HG02798 (cell line): ENCODE measurements at regions not wholly inside any gene's neighbourhood (a gene's known extent, or its start where the extent isn't known, plus 50 kb on each side); places are given as distances from the start of the nearest gene placed in this dataset.

Experiments used
- ATAC-seq: cut with Tn5 transposase; IDR thresholded peaks from one replicate; pipeline ENCODE4 v1.9.1; 2021; ENCODE audit warnings: mild to moderate bottlenecking; ENCODE audit not compliant: unreplicated experiment, poor library complexity

GRCh38 chr2:13135856-13136255, 419.1 kb downstream of the TRIB2 start:
- ATAC-seq = no peak

DNA sequence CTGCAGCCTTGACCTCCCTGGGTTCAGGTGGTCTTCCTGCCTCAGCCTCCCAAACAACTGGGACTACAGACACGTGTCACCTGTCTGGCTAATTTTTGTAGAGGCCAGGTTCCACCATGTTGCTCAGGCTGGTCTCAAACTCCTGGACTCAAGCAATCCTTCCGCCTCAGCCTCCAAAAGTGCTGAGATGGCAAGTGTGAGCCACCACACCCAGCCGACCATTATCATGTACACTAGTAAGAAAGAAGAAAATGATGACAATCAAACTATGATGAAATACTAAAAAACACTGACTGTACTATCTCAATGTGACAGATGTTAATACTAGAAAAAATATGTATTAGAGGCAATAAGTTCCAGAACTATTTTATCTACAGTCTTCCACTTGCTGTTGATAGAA, 420.9 kb downstream of the TRIB2 start:
- no peak for ATAC-seq

- ATAC-seq = no peak
Measured at GRCh38 chr2:13141315-13141714, 424.6 kb downstream of the TRIB2 start.

GRCh38 chr2:13143451-13143850, 426.7 kb downstream of the TRIB2 start:
- no peak for ATAC-seq

- no peak for ATAC-seq
Measured at GRCh38 chr2:13156916-13157315, 440.2 kb downstream of the TRIB2 start.

DNA sequence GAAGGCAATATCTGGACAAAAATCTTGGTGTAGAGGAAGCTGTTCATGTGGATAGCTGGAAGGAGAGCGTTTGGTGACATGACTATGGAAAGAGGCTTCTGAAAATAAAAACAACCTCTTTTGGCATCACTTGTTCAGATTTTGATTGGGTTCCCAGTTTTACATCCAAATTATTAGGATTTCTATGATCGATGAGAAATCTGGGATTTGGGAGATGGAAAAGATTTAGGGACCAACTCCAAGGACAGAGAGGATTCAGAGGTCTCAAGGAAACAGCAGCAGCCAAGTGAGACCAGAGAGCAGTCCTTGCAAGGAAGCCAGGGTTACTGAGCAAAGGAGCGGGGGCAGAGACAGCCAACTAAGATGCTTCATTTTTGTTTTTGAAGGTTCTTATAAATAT, 441.7 kb downstream of the TRIB2 start:
- no peak for ATAC-seq

GRCh38 chr2:13180729-13181128, 464.0 kb downstream of the TRIB2 start:
- no peak for ATAC-seq

DNA sequence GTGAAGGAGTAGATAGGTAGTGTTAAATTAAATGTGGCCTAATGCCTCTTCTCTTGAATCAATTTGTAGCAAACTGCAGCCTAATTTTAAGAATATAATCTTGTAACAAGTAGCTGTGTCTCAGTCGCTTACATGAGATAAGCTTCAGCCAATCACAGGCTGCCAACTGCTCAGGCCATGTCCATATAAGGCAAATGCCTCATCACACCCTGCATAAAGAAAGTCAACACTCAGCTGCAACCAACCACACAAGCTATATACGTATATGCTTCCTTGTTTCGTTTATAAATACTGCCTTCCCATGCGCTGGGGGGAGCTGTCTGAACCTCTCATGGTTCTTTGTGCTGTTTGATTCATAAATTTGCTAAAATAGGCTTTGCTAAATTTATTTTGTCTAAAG, 476.3 kb downstream of the TRIB2 start:
- peak; percentile 87 for ATAC-seq

DNA sequence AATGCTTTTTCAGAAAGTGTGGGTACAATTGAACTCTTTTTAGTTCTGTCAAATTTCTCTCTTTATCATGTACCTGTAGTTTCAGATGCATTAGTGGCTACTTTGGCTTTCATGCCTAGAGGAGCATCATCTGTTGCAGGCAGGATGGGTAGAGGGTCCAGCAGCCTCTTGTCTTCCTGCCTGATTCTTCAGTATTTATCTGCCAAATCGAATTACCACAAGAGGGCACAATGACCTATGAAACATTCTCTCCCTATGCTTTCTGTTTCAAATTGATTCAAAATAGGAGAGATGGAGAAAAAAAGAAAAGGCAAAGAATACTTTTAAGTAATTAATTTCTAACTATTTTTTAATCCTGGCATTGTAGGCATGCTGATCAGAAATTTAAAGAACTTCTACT, 477.2 kb downstream of the TRIB2 start:
- ATAC-seq = peak; percentile 75

DNA sequence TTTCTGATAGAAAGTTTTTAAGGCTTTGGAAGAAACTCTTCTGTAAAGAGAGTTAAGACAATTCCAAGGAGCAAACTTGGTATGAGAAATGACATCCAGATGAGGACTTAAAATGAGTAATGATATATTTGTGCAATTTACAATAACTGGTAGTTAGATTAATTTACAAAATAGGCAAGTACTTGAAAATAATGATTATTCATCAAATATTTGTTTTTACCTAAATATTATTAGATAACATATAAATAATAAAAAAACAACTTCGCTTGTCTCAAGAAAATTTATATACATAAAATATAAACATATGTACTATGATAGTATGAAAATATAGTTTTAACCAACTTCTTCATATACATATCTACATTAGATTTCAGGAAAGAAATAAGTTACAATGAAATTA, 478.5 kb downstream of the TRIB2 start:
- ATAC-seq = no peak

GRCh38 chr2:13197248-13197647, 480.5 kb downstream of the TRIB2 start:
- ATAC-seq = no peak

- no peak for ATAC-seq
Measured at GRCh38 chr2:13201924-13202323, 485.2 kb downstream of the TRIB2 start.

GRCh38 chr2:13212115-13212514, 495.4 kb downstream of the TRIB2 start:
- ATAC-seq = no peak

DNA sequence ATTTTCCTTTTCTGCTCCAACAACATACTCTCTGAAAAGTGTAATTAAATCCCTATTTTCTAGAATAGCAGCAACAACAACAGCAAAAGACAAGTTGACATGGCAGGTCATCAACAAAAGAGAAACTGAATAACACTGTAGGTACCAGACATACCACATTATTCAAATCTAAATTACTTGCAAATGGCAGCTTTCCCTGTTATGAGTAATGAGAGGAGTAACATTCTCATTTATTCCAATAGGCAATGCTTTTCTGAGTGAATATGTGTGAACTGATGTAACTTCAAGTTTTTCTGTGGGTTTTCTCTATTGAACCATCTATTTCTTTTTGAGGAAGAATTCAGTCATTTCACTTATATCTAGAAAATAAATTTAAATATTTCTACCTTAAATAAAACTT, 501.5 kb downstream of the TRIB2 start:
- no peak for ATAC-seq

DNA sequence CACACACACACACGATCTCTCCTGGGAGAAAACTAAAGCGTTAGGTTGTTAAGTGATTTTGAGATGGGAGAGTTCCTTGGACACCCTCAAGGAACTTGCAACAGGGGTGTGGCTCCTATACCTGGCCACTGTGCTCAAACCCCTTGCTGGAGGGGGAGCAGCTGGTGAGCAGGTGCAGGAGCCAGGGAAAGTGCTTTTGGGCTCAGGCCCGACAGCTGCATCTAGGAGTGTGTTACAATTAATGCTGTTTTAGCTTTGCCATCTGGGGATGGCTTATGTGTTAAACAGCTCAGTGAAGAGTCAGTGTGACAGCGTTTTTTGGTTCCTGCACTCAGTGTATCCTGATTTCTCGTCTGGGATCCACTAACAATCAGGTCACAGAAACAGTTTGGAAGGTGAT, 510.8 kb downstream of the TRIB2 start:
- no peak for ATAC-seq

- ATAC-seq = no peak
Measured at GRCh38 chr2:13230221-13230620, 513.5 kb downstream of the TRIB2 start.

DNA sequence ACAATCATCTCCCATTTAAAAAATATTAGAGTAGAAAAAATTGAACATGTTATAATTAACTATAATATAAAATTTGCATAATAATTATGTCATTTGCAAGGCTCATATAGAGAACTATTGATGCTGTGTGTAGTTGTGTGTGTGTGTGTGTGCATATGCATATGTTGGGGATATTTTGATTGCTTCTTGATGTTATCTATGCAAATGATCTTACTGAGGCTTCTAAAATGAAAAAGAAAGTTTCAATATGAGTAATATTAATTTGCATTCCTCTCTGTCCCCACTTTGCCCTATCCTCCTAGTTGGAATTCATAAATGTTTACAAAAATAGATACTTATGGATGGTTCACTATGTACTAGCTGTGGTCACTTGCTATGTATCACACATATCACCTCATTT, 523.3 kb downstream of the TRIB2 start:
- ATAC-seq = no peak

DNA sequence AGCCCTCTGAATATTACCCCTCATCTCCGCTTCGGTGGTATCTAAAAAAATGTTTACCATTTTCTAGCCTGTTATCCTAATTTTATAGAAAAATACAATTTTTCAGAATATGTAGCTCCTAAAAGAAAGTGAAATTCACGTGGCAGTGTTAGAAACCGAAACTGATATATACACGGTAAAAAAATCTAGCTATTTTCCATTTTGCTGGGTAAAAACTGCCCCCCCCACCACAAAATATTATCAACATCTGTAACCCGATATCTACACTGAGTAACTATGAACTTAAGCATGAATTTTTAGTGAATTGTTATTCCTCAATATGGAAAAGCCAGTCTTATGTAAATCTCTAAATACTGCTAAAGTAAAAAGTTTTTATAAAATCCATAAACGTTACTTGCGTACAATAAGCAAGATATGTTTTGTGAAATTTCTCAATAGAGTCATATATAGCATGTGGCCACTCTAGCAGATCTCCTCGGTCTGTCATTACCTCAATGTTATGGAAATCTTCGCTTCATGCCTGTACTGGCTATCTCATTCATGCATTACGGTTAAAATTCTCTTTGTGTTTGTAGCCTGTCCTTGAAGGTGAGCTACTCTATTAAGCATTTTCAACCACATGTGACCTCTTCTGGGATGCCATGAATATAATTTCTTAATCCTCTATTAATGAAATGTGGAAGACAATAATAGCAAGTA, 524.2 kb downstream of the TRIB2 start:
- ATAC-seq = peak; percentile 57

DNA sequence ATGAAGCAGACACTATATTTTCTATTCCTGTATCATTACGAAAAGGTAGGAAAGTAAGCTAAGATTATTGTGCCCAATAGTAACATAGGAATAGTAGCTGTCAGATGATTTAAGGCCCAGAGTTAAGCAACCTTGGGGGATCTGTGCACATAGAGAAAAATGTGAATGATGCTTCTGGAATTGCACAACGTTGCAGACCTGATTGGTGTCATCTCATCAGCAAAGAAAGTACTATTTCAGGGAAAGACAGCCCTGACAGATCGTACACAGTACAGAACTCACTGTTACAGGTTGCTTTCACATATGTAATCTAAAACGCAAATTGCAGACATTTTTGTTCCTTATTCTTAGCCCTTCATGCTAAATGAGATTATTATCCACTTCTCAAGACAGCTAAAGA, 535.9 kb downstream of the TRIB2 start:
- no peak for ATAC-seq

- ATAC-seq = no peak
Measured at GRCh38 chr2:13255485-13255884, 538.7 kb downstream of the TRIB2 start.

DNA sequence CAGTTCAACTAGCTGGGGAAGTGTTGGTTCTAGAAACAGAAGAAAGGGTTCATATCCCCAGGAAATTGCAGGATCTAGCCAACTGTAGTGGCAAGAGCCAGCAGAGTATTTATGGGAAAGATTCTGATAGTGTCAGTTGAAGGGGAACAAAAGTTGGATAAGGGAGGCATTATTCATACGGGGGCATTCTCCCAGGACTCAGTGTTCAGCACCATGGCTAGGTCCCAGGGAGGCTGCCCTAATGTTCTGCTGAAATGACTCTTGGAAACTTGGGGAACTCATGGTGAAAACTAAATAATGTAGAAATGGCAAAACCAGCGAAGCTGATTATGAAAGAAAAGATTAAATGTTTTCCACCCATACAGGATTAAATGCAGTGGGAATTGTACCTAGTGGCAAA, 543.7 kb downstream of the TRIB2 start:
- no peak for ATAC-seq

DNA sequence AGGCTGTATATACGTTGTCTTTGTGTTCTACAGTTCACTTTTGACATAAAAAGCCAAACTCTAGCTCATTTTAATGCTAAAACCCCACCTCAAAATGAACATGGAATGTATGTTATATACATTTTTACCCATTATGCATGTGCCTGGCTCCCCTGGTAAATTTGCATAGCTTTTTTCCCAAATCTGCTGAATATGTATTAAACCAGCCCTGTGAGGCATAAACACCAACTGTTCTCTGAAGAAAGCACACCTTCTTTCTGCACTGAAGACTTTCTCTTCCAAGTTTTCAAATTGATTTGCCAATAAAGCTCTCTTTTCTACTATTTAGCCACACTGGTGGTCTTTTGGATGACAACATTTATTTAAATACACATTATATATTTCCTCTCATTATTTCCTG, 549.4 kb downstream of the TRIB2 start:
- ATAC-seq = no peak

DNA sequence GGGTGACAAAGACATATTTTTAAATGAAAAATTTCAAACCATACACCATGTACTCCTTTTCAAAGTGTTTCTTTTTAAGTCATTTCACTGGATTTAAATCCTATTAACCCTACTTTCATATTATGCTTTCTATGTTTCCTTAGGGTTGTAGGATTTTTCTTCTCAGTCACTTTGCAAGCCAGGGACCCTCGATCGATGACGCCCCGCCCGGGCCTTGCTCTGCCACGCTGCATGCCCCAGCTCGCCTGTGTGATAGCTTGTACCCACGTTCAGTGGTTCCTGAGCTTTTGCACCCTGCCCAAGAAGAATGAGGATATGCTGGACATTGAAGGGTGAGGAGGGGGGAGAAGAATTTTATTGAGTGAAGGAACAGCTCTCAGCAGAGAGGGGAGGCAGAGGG, 568.0 kb downstream of the TRIB2 start:
- no peak for ATAC-seq
